GM18508 (cell line): ENCODE measurements at regions not wholly inside any gene's neighbourhood (a gene's known extent, or its start where the extent isn't known, plus 50 kb on each side); places are given as distances from the start of the nearest gene placed in this dataset.
"Not testable (repeated sequence)": the region's sequence is repeated elsewhere in the genome, so short reads cannot be mapped to it uniquely, and the experiment has no call there.

ENCODE experiments used
- ATAC-seq: cut with Tn5 transposase; IDR thresholded peaks from one replicate; pipeline ENCODE4 v1.9.1; 2021; ENCODE audit warnings: moderate number of reproducible peaks; ENCODE audit not compliant: insufficient read depth, unreplicated experiment

- no peak for ATAC-seq
These were observed 358.5 kb downstream of the DAD1 start for GRCh38 chr14:22230517-22230916.

- ATAC-seq: no peak
These were observed 361.9 kb downstream of the DAD1 start for GRCh38 chr14:22227084-22227483.

GRCh38 chr14:22226381-22226780 lies 362.6 kb downstream of the DAD1 start:
- ATAC-seq: no peak

GRCh38 chr14:22225516-22226140 lies 363.4 kb downstream of the DAD1 start:
- ATAC-seq: no peak

GRCh38 chr14:22221508-22221907 lies 367.5 kb downstream of the DAD1 start:
- no peak for ATAC-seq

GRCh38 chr14:22220427-22220826 lies 368.6 kb downstream of the DAD1 start:
- ATAC-seq: no peak

- no peak for ATAC-seq
These were observed 370.3 kb downstream of the DAD1 start for GRCh38 chr14:22218728-22219127.

- ATAC-seq: no peak
These were observed 375.9 kb downstream of the DAD1 start for GRCh38 chr14:22213120-22213519.

GRCh38 chr14:22210906-22211305 lies 378.1 kb downstream of the DAD1 start:
- no peak for ATAC-seq

- no peak for ATAC-seq
These were observed 379.0 kb downstream of the DAD1 start for GRCh38 chr14:22210026-22210425.

- no peak for ATAC-seq
These were observed 386.0 kb downstream of the DAD1 start for GRCh38 chr14:22203036-22203435.

- no peak for ATAC-seq
These were observed 386.7 kb downstream of the DAD1 start for GRCh38 chr14:22202313-22202712.

- no peak for ATAC-seq
These were observed 387.9 kb downstream of the DAD1 start for GRCh38 chr14:22200977-22201605.

- not testable (repeated sequence) for ATAC-seq
These were observed 388.9 kb downstream of the DAD1 start for GRCh38 chr14:22200131-22200530.

- no peak for ATAC-seq
These were observed 394.4 kb downstream of the DAD1 start for GRCh38 chr14:22194664-22195063.

GRCh38 chr14:22190411-22191191 lies 398.4 kb downstream of the DAD1 start:
- no peak for ATAC-seq

- no peak for ATAC-seq
These were observed 399.1 kb downstream of the DAD1 start for GRCh38 chr14:22189881-22190280.

- ATAC-seq: no peak
These were observed 400.7 kb downstream of the DAD1 start for GRCh38 chr14:22188318-22188717.

GRCh38 chr14:22185789-22186188 lies 403.2 kb downstream of the DAD1 start:
- no peak for ATAC-seq

- no peak for ATAC-seq
These were observed 403.8 kb downstream of the DAD1 start for GRCh38 chr14:22185191-22185590.

- no peak for ATAC-seq
These were observed 404.2 kb downstream of the DAD1 start for GRCh38 chr14:22184830-22185168.
